ENCODE measurements at regions not wholly inside any gene's neighbourhood (a gene's known extent, or its start where the extent isn't known, plus 50 kb on each side); places are given as distances from the start of the nearest gene placed in this dataset.

DNA sequence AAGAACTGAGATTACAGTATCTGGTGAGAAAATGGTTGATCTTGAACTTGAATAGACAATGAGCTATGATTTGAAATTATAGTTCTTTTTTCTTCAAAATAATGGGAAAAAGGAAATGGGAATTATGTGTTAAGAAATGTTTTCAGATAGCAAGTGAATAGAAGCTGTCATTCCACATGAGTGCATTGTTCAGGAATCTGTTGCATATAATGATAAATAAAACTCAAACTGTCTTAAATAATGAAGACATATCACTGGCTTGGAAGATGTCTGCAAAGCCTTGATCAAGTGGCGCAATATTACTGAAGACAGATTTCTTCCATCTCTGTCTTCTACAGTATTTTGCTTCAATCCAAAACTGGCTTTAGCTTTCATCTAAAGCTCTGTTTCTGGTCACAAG is 479.3 kb upstream of the ZFP42 start:
- no peak for TF ChIP-seq CTCF (tag by site-specific recombination; IDR thresholded peaks at IDR 0.05)
- TF ChIP-seq ZNF473 (tag by site-specific recombination; IDR thresholded peaks at IDR 0.05) = no peak
- TF ChIP-seq, protein P1, sequence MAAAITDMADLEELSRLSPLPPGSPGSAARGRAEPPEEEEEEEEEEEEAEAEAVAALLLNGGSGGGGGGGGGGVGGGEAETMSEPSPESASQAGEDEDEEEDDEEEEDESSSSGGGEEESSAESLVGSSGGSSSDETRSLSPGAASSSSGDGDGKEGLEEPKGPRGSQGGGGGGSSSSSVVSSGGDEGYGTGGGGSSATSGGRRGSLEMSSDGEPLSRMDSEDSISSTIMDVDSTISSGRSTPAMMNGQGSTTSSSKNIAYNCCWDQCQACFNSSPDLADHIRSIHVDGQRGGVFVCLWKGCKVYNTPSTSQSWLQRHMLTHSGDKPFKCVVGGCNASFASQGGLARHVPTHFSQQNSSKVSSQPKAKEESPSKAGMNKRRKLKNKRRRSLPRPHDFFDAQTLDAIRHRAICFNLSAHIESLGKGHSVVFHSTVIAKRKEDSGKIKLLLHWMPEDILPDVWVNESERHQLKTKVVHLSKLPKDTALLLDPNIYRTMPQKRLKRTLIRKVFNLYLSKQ (tag by site-specific recombination; IDR thresholded peaks at IDR 0.05; ENCODE audit: borderline replicate concordance) = no peak
- TF ChIP-seq BCL11A (tag by site-specific recombination; IDR thresholded peaks at IDR 0.05; ENCODE audit: low read depth) = no peak

All from HEK293 (cell line).